ENCODE measurements at regions not wholly inside any gene's neighbourhood (a gene's known extent, or its start where the extent isn't known, plus 50 kb on each side); places are given as distances from the start of the nearest gene placed in this dataset.
A peak's percentile ranks its signal among the peaks of the same experiment; 100 is the strongest.
"Not testable (repeated sequence)": the region's sequence is repeated elsewhere in the genome, so short reads cannot be mapped to it uniquely, and the experiment has no call there.

DNA sequence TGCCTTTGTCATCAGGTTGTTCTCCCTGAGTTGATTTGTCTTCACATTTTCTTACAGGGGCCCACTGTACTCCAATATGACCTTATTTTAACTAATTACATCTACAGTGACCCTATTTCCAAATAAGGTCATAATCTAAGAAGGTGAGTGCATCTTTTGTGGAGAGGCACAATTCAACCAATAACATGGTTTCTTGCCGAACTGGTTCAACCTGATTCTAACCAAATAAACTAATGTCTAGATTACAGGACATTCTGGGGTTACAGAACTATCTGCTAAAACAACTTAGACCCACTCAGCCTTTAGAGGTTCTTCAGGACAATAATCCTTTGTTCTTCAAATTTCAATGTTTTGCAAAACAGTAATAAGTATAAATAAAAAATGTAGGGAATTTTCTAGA is 496.5 kb upstream of the SOX11 start:
- no peak overlapping the region for H4K91ac ChIP-seq (ENCODE audit: low read depth, low read length, poor library complexity)
- no peak overlapping the region for H3K4me3 ChIP-seq (ENCODE audit: low read length in 2 of 2)
- H3K18ac ChIP-seq (ENCODE audit: low read length): no peak overlapping the region
- no peak overlapping the region for H3K4ac ChIP-seq (ENCODE audit: low read length)
- DNase-seq (ENCODE audit: low spot score): no peak
- no peaks in the 10 kb centered on the region for H3K27me3 ChIP-seq (ENCODE audit: control insufficient read depth in 3 of 3, insufficient read depth in 3 of 3, low read depth in 1 of 3, low read length in 3 of 3)
- no peaks in the 10 kb centered on the region for H3K4me1 ChIP-seq (ENCODE audit: control insufficient read depth in 2 of 2, insufficient read depth in 1 of 2, low read depth in 1 of 2, low read length in 2 of 2)
- H3K9me3 ChIP-seq (replicated peaks in 1 of 2; ENCODE audit: control insufficient read depth in 2 of 2, insufficient read depth in 1 of 2, low read depth in 1 of 2, low read length in 2 of 2): no peaks in the 10 kb centered on the region
- no CpG with 5 or more reads among the region's 1 CpG for WGBS, 2 donors (ENCODE audit: extremely low coverage in 2 of 2, insufficient read length in 2 of 2, insufficient replicate concordance in 1 of 2)
- H2BK12ac ChIP-seq (ENCODE audit: low read length): no peak overlapping the region
- H3K4me2 ChIP-seq (ENCODE audit: insufficient read depth, low read length, poor library complexity, severe bottlenecking): no peak overlapping the region
- no peak overlapping the region for H2BK15ac ChIP-seq (ENCODE audit: low read length)
- no peaks in the 10 kb centered on the region for H3K79me1 ChIP-seq (ENCODE audit: low read depth, low read length)
- H3K9ac ChIP-seq (ENCODE audit: low read depth, low read length, poor library complexity): no peak overlapping the region
- H3K14ac ChIP-seq (ENCODE audit: low read length): no peak overlapping the region
- no peaks in the 10 kb centered on the region for H3K36me3 ChIP-seq (replicated peaks in 1 of 2; ENCODE audit: control insufficient read depth in 2 of 2, insufficient read depth in 2 of 2, low read length in 2 of 2)
- H2AK5ac ChIP-seq (ENCODE audit: low read depth, low read length): no peak overlapping the region
- no peak overlapping the region for H2BK120ac ChIP-seq (ENCODE audit: low read depth, low read length)
- H4K8ac ChIP-seq (ENCODE audit: low read depth, low read length): no peak overlapping the region
- no peak overlapping the region for H3K23ac ChIP-seq (ENCODE audit: low read depth, low read length, poor library complexity)
- H2BK5ac ChIP-seq (ENCODE audit: low read length): no peak overlapping the region
- no peak overlapping the region for H2AFZ ChIP-seq (ENCODE audit: low read length)
- H3K27ac ChIP-seq (replicated peaks; ENCODE audit: low read length): no peak overlapping the region

DNA sequence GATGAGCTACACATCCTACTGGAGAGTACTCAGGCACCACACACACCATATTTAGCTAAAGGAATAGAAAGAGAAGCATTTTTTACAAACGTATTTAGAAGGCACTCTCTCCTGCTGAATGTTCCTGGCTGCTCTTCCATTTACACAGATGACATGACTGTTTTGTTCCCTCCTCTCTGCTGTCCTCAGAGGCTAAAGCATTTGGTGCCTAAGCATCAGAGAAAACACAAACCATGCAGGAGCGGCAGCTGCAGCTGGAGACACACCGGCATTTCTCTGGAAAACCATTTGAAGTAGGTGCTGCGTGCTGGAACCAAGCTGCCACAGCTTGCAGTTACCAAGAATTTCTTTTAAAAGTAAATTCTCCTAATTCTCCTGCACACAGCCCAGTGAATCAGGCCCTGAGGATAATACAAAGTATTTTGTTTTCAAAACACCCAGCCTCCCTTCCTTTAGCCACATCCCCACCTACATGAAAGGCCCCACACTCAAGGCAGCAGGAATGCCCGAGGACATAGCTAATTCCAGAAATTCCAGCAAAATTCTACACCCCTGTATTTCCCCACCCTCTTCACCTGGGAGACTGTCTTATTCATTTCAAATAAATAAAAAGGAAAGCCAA is 488.9 kb upstream of the SOX11 start:
- Histone ChIP-seq H3K9ac (ENCODE audit: low read depth, low read length, poor library complexity) (no peak overlapping the region), H2BK5ac (ENCODE audit: low read length) (no peak overlapping the region), H3K4me3 (ENCODE audit: low read length in 2 of 2) (no peak overlapping the region), H4K8ac (ENCODE audit: low read depth, low read length) (no peak overlapping the region), H2AK5ac (ENCODE audit: low read depth, low read length) (no peak overlapping the region), H3K14ac (ENCODE audit: low read length) (no peak overlapping the region), H4K91ac (ENCODE audit: low read depth, low read length, poor library complexity) (no peak overlapping the region), H2BK12ac (ENCODE audit: low read length) (no peak overlapping the region), H2BK120ac (ENCODE audit: low read depth, low read length) (no peak overlapping the region), H3K4me1 (ENCODE audit: control insufficient read depth in 2 of 2, insufficient read depth in 1 of 2, low read depth in 1 of 2, low read length in 2 of 2) (peaks cover 4 to 8% of the 10 kb centered on the region in 2 donors), H3K27me3 (ENCODE audit: control insufficient read depth in 3 of 3, insufficient read depth in 3 of 3, low read depth in 1 of 3, low read length in 3 of 3) (no peaks in the 10 kb centered on the region), H3K4ac (ENCODE audit: low read length) (no peak overlapping the region), H3K36me3 (replicated peaks in 1 of 2; ENCODE audit: control insufficient read depth in 2 of 2, insufficient read depth in 2 of 2, low read length in 2 of 2) (no peaks in the 10 kb centered on the region), H3K18ac (ENCODE audit: low read length) (no peak overlapping the region), H3K27ac (replicated peaks; ENCODE audit: low read length) (peak overlapping the region; percentile 6), H3K4me2 (ENCODE audit: insufficient read depth, low read length, poor library complexity, severe bottlenecking) (no peak overlapping the region), H2AFZ (ENCODE audit: low read length) (peak overlapping the region; percentile 25), H2BK15ac (ENCODE audit: low read length) (no peak overlapping the region), H3K23ac (ENCODE audit: low read depth, low read length, poor library complexity) (no peak overlapping the region), H3K79me1 (ENCODE audit: low read depth, low read length) (no peaks in the 10 kb centered on the region), H3K9me3 (replicated peaks in 1 of 2; ENCODE audit: control insufficient read depth in 2 of 2, insufficient read depth in 1 of 2, low read depth in 1 of 2, low read length in 2 of 2) (no peaks in the 10 kb centered on the region)
- DNase-seq (ENCODE audit: low spot score): no peak
- WGBS, 2 donors (ENCODE audit: extremely low coverage in 2 of 2, insufficient read length in 2 of 2, insufficient replicate concordance in 1 of 2): no CpG with 5 or more reads among the region's 5 CpGs

DNA sequence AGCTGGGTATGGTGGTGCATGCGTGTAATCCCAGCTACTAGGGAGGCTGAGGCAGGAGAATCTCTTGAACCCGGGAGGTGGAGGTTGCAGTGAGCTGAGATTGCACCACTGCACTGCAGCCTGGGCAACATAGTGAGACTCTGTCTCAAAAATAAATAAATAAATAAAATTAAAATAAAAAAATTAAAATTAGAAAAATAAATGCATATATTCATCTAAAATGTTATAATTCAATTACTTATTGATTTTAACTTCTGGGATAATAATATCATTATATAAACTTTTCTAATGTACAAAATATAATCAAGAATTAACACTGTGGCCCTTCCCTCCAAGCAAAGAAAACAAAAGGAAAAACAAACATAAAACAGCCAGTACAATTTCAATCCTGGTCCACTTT is 485.4 kb upstream of the SOX11 start:
- H3K4me2 ChIP-seq (ENCODE audit: insufficient read depth, low read length, poor library complexity, severe bottlenecking); H2AK5ac ChIP-seq (ENCODE audit: low read depth, low read length); H3K4me1 ChIP-seq (ENCODE audit: control insufficient read depth in 2 of 2, insufficient read depth in 1 of 2, low read depth in 1 of 2, low read length in 2 of 2); H3K27ac ChIP-seq (replicated peaks; ENCODE audit: low read length); H3K23ac ChIP-seq (ENCODE audit: low read depth, low read length, poor library complexity); H2BK15ac ChIP-seq (ENCODE audit: low read length); H3K14ac ChIP-seq (ENCODE audit: low read length); H2AFZ ChIP-seq (ENCODE audit: low read length); H2BK120ac ChIP-seq (ENCODE audit: low read depth, low read length); H3K9me3 ChIP-seq (replicated peaks in 1 of 2; ENCODE audit: control insufficient read depth in 2 of 2, insufficient read depth in 1 of 2, low read depth in 1 of 2, low read length in 2 of 2); H2BK12ac ChIP-seq (ENCODE audit: low read length); H3K27me3 ChIP-seq (ENCODE audit: control insufficient read depth in 3 of 3, insufficient read depth in 3 of 3, low read depth in 1 of 3, low read length in 3 of 3); H4K91ac ChIP-seq (ENCODE audit: low read depth, low read length, poor library complexity); H3K4ac ChIP-seq (ENCODE audit: low read length); H3K4me3 ChIP-seq (ENCODE audit: low read length in 2 of 2); DNase-seq (ENCODE audit: low spot score); H3K18ac ChIP-seq (ENCODE audit: low read length); H2BK5ac ChIP-seq (ENCODE audit: low read length); H3K79me1 ChIP-seq (ENCODE audit: low read depth, low read length); H3K36me3 ChIP-seq (replicated peaks in 1 of 2; ENCODE audit: control insufficient read depth in 2 of 2, insufficient read depth in 2 of 2, low read length in 2 of 2); H4K8ac ChIP-seq (ENCODE audit: low read depth, low read length); H3K9ac ChIP-seq (ENCODE audit: low read depth, low read length, poor library complexity): not testable (repeated sequence)
- no CpG with 5 or more reads among the region's 2 CpGs for WGBS, 2 donors (ENCODE audit: extremely low coverage in 2 of 2, insufficient read length in 2 of 2, insufficient replicate concordance in 1 of 2)

DNA sequence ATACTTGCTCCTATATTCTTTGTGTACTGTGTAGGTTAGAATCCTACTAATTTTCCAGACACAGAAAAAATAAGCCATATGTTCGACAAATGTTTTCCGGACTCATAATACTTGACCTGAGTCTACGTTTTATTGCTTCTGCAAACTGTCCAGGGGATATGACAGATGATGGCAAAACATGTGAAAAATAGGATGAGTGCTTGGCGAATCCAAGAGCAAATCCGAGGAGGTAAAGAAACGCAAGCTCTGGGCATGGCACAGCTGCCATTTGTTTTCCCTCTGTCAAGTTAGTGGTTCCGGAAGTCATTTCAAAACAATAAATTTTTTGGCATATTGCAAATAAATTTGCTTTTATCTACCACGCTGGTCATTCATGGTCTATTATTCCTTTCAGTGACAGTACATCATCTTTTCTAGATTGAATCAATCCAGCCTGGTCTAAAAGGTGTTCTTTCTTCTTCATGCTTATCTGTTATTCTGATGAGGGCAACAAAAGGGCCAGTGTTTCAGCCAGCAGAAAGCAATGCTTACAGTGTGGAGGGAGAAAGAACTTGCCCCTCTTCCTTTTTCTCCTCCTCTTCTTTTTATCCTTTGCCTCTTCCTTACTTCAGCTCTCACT is 476.1 kb upstream of the SOX11 start:
- Histone ChIP-seq H3K18ac (ENCODE audit: low read length) (no peak overlapping the region), H3K23ac (ENCODE audit: low read depth, low read length, poor library complexity) (no peak overlapping the region), H3K4me3 (ENCODE audit: low read length in 2 of 2) (no peak overlapping the region), H4K91ac (ENCODE audit: low read depth, low read length, poor library complexity) (no peak overlapping the region), H3K14ac (ENCODE audit: low read length) (no peak overlapping the region), H3K4me2 (ENCODE audit: insufficient read depth, low read length, poor library complexity, severe bottlenecking) (no peak overlapping the region), H2BK12ac (ENCODE audit: low read length) (no peak overlapping the region), H3K36me3 (replicated peaks in 1 of 2; ENCODE audit: control insufficient read depth in 2 of 2, insufficient read depth in 2 of 2, low read length in 2 of 2) (no peaks in the 10 kb centered on the region), H2AFZ (ENCODE audit: low read length) (peak overlapping the region; percentile 47), H3K4ac (ENCODE audit: low read length) (no peak overlapping the region), H4K8ac (ENCODE audit: low read depth, low read length) (no peak overlapping the region), H3K27me3 (ENCODE audit: control insufficient read depth in 3 of 3, insufficient read depth in 3 of 3, low read depth in 1 of 3, low read length in 3 of 3) (no peaks in the 10 kb centered on the region), H2BK15ac (ENCODE audit: low read length) (no peak overlapping the region), H3K9me3 (replicated peaks in 1 of 2; ENCODE audit: control insufficient read depth in 2 of 2, insufficient read depth in 1 of 2, low read depth in 1 of 2, low read length in 2 of 2) (no peaks in the 10 kb centered on the region), H3K9ac (ENCODE audit: low read depth, low read length, poor library complexity) (no peak overlapping the region), H3K27ac (replicated peaks; ENCODE audit: low read length) (no peak overlapping the region), H2BK120ac (ENCODE audit: low read depth, low read length) (no peak overlapping the region), H3K4me1 (ENCODE audit: control insufficient read depth in 2 of 2, insufficient read depth in 1 of 2, low read depth in 1 of 2, low read length in 2 of 2) (peaks cover 0 to 2% of the 10 kb centered on the region in 2 donors), H3K79me1 (ENCODE audit: low read depth, low read length) (no peaks in the 10 kb centered on the region), H2AK5ac (ENCODE audit: low read depth, low read length) (no peak overlapping the region), H2BK5ac (ENCODE audit: low read length) (no peak overlapping the region)
- no CpG with 5 or more reads among the region's 8 CpGs for WGBS, 2 donors (ENCODE audit: extremely low coverage in 2 of 2, insufficient read length in 2 of 2, insufficient replicate concordance in 1 of 2)
- no peak for DNase-seq (ENCODE audit: low spot score)
